Stimulated activated CD8-positive, alpha-beta memory T cell treated with anti-CD3 and anti-CD28 coated beads, Interleukin-7, amount 100 ng/mL, for 48 hours (primary cell): ENCODE measurements at regions not wholly inside any gene's neighbourhood (a gene's known extent, or its start where the extent isn't known, plus 50 kb on each side); places are given as distances from the start of the nearest gene placed in this dataset.
A peak's percentile ranks its signal among the peaks of the same experiment; 100 is the strongest.

ENCODE experiments used
- DNase-seq, 2 donors: peaks; one replicate each; pipeline ENCODE4 v3.0.0-alpha.2; 2020; ENCODE audit warnings: low read depth in 1 of 2; ENCODE audit errors: extremely low read depth in 1 of 2

GRCh38 chr1:60299581-60299980 is 226.0 kb upstream of the C1orf87 start:
- DNase-seq, result no peak

DNA sequence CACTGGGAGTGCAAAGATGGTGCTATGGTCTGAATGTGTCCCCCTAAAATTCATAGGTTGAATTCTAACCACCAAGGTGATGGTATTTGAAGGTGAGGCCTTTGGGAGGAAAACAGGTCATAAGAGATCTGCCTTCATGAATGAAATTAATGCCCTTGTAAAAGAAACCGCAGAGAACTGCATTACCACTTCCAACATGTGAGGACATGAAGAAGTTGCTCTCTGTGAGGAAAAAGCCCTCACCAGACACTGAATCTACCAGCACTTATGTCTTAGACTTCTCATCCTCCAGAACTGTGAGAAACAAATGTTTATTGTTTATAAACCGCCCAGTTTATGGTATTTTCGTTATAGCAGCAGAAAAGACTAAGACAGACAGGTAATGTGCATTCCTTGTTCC is 224.7 kb upstream of the C1orf87 start:
- no peak for DNase-seq

GRCh38 chr1:60296794-60297193 is 223.2 kb upstream of the C1orf87 start:
- no peak for DNase-seq

- no peak for DNase-seq
Observed at GRCh38 chr1:60292140-60292539, 218.6 kb upstream of the C1orf87 start.

- no peak for DNase-seq
Observed at GRCh38 chr1:60290393-60290792, 216.8 kb upstream of the C1orf87 start.

GRCh38 chr1:60287536-60287935 is 214.0 kb upstream of the C1orf87 start:
- DNase-seq, result no peak

DNA sequence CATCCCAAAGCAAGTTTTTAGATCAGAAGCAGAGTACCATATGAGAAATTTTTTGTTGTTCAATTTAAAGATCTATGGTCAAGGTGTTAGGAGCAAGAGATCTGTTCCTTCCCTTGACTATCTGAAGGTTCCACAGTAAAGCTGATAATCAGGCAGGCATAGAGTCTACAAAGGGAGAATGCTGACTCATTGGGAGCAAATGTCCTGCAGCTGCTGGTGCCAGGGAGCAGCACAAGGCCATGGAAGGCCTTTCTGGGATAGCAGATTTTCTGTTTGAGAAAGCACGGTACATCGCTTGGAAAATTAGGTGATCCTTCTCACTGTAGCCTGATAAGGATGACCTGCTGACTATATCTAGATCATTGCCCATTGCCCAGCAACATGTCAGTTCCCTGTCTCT is 210.1 kb upstream of the C1orf87 start:
- no peak for DNase-seq

DNA sequence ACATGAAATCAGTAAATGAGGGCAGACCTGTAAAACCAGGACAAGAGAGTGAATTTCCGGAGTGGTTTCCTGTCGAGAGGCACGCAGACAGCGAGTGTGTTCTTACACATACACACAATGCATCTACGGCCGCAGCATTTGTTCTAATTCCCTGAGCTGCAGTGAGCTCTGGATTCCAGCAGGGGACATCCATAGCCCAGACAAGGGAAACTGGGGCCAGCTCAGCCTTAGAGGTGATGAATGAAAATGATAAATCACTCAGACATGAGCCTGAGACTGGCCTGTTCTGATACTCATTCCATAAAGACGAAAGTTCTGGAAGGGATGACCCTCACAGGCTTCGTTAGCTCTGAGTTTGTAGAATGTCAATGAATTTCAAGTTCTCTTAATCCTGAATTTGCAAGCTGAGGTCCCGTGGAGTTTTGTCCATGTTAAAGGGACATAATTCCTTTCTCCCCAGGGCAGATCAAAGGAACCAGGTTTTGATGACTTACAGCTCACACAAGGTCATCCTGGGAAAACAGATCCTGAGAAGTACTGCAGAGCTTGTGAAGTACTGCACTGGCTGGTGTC is 207.9 kb upstream of the C1orf87 start:
- DNase-seq, result peak in 1 of 2 donors; percentile 11

GRCh38 chr1:60280819-60281218 is 207.2 kb upstream of the C1orf87 start:
- DNase-seq, result no peak

DNA sequence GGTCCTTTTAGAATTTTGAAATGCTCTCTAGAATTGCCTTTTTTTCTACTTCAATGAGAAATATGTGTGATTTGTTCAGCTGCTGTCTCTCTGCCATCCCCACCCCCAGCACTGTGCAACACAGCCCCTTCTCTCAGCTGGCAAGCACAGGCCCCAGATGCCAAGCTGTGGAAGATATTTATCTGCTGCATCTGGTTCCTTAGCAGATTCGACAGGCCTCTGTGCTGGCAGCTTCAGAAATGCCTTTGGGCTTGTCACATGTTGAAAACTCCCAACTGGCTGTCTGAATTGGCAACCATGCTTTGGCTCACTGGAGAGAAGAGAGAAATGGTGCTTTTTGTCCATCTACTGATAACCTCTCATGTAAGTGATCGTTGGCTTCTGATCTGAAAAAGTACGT is 206.7 kb upstream of the C1orf87 start:
- no peak for DNase-seq

DNA sequence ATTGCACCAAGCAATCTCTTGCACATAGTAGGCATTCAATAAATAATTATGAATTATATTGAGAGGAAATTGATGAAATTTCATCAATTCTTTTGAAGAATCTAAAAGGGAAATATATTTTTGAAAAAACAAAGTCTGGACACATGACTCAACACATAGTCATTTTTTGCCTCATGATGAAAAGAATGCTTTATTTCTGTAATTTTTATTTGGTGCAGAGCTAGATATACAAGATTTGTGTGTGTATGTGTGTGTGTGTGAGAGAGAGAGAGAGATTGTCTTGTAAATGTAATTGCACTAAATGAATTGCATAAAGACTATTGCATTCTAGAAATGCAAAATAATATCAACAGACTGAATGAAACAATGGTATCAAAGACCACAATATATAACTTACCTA is 206.2 kb upstream of the C1orf87 start:
- no peak for DNase-seq

DNA sequence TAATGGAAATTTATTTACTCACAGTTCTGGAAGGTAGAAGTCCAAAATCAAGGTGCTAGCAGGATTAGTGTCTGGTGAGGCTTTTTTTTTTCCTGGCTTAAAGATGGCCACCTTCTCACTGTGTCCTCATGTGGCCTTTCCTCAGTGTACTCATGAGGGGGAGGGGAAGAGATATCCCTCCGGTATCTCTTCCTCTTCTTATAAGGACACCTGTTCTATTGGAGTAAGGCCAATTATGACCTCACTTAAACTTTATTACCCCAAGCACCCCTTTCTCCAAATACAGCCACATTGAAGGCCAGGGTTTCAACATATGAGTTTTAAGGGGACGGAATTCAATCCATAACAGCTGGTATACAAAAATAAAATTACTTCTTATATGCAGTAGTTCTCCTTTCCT is 203.7 kb upstream of the C1orf87 start:
- DNase-seq, result no peak

GRCh38 chr1:60274422-60275290 is 201.1 kb upstream of the C1orf87 start:
- no peak for DNase-seq

GRCh38 chr1:60273185-60273584 is 199.6 kb upstream of the C1orf87 start:
- DNase-seq, result no peak

GRCh38 chr1:60271041-60271440 is 197.5 kb upstream of the C1orf87 start:
- DNase-seq, result no peak

DNA sequence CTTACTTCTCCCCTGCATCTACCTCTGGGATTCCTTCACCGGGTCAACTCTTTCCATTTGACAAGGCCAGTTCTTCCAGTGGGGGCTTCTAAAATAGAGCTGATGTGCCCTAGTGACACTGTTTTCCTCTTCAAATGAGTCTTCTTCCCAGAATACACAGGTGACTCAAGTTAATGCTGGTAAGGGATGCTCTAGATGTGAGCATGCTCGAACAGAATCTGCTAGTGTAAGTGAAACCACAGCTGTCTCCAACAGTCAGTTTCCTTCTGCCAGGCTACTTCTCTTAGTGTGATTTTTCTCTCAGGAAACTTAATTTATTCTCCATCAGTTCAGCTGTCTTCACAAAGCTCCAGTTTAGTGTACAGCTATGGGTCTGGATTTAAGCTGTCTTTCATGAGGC is 194.9 kb upstream of the C1orf87 start:
- DNase-seq, result no peak

DNA sequence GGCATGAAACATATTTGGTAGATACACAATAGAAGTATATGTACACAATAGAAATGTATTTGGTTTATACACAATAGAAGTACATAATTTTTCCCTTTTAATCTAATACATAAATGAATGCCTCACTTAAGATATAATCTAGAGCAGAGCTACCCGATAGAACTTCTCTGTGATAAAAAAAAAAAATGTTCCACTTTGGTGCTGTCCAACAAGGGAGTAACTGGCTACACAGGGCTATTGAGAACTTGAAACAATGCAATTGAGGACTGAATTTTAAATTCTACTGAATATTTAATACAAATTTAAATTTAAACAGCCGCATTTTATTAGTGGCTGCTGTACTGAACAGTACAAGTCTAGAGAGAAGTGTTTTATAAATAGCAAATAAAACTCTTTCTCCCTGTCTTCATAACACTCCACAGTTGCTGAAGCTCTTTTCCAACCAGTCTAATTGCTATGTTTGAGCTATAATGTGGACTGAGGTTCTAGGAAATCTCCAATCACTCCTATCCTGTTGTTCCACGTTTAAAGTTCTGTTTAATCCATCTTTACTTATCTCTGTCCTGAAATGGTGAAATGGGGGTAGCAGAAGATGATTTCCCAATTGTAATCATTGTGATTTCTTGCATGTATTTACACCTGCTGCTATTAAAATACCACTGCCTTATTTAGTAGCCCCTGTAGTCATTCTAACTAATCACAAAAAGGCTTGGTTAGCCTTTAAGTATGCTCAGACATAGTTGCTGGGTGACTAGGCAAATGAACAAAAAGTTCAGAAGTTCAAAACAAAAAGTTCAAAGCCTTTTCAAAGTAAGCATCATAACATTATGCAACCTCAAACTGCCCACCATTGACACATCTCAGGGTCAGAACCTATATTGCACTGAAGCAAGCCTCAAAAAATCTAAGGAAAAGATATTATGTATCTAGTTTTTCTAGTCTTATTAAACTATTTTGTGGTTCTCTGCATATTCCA is 192.3 kb upstream of the C1orf87 start:
- DNase-seq, result no peak

DNA sequence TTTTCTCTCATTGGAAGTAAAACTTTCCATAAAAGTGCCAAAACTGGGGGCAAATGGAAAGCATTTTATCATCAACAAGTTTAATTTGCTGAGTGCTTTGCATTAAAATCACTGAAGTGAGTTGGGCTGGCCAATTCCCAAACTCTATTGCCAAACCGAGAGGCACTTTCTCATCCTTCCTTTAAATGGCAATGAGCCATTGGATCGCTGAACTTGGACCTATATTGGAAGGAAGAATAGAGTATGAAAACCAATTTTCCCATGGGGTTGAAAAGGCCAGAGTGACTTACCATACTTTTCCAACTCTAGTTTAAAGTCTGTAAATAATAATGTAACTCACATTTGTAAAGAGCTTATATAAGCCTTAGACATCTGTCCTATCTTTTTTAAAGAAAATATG is 189.1 kb upstream of the C1orf87 start:
- no peak for DNase-seq

- DNase-seq, result no peak
Observed at GRCh38 chr1:60257531-60257930, 184.0 kb upstream of the C1orf87 start.

DNA sequence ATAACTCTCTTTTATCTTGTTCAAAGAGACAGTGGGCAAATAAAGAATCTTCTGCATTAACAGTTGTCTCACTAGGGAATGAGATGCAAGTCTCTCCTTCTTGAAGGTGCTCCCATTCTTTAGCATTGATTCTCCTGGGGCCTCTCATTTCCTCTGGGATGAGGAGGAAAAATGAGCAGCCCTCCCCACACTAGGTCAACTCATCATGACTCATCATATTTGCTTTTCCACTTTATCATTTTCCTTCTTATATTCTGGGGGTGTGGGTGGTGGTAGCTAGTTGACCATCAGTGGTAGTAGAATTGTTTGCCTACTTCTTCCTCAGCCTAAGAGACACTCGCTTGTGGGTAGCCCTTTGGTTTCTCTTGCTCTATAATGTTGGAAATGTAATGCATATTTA is 182.0 kb upstream of the C1orf87 start:
- no peak for DNase-seq

DNA sequence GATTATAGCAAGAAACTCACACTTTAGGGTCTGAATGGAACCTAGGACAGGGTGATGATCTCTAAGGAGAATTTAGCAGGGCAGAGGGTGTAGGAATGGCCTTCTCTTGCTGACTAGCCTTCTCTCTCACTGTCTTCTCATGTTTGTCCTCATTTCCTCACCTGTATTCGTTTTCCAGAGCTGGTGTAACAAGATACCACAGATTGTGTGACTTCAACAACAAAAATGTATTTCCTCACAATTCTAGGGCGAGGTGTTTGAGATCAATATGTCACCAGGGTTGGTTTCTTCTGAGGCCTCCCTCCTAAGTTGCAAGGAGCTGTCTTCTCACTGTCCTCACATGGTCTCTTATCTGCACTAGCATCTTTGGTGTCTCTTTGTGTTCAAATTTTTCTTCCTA is 177.9 kb upstream of the C1orf87 start:
- no peak for DNase-seq
